ENCODE measurements at regions not wholly inside any gene's neighbourhood (a gene's known extent, or its start where the extent isn't known, plus 50 kb on each side); places are given as distances from the start of the nearest gene placed in this dataset.

DNA sequence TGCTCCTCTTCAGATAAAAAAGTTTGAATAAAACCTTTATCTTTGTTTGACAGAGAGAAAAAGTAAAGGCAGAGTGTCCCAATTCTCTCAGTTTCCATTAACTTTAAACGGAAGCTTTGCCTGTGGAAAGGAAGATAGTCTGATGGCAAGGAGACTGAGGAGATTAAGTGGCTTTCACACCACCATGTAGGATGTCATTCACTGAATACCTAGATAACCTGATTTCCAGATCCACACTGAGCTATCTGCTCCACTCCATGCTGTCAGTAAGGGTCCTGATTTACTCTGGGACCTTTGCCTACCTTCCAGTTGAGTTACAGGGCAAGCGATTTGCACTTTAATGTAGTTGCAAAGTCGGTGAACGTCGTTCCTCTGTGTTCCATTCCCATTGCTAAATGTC lies 233.4 kb upstream of the TBL1XR1 start:
- TF ChIP-seq, protein P1, sequence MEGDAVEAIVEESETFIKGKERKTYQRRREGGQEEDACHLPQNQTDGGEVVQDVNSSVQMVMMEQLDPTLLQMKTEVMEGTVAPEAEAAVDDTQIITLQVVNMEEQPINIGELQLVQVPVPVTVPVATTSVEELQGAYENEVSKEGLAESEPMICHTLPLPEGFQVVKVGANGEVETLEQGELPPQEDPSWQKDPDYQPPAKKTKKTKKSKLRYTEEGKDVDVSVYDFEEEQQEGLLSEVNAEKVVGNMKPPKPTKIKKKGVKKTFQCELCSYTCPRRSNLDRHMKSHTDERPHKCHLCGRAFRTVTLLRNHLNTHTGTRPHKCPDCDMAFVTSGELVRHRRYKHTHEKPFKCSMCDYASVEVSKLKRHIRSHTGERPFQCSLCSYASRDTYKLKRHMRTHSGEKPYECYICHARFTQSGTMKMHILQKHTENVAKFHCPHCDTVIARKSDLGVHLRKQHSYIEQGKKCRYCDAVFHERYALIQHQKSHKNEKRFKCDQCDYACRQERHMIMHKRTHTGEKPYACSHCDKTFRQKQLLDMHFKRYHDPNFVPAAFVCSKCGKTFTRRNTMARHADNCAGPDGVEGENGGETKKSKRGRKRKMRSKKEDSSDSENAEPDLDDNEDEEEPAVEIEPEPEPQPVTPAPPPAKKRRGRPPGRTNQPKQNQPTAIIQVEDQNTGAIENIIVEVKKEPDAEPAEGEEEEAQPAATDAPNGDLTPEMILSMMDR (IDR thresholded peaks at IDR 0.05; ENCODE audit: low read depth, low read length, missing input control), result no peak
- TF ChIP-seq, protein P2, sequence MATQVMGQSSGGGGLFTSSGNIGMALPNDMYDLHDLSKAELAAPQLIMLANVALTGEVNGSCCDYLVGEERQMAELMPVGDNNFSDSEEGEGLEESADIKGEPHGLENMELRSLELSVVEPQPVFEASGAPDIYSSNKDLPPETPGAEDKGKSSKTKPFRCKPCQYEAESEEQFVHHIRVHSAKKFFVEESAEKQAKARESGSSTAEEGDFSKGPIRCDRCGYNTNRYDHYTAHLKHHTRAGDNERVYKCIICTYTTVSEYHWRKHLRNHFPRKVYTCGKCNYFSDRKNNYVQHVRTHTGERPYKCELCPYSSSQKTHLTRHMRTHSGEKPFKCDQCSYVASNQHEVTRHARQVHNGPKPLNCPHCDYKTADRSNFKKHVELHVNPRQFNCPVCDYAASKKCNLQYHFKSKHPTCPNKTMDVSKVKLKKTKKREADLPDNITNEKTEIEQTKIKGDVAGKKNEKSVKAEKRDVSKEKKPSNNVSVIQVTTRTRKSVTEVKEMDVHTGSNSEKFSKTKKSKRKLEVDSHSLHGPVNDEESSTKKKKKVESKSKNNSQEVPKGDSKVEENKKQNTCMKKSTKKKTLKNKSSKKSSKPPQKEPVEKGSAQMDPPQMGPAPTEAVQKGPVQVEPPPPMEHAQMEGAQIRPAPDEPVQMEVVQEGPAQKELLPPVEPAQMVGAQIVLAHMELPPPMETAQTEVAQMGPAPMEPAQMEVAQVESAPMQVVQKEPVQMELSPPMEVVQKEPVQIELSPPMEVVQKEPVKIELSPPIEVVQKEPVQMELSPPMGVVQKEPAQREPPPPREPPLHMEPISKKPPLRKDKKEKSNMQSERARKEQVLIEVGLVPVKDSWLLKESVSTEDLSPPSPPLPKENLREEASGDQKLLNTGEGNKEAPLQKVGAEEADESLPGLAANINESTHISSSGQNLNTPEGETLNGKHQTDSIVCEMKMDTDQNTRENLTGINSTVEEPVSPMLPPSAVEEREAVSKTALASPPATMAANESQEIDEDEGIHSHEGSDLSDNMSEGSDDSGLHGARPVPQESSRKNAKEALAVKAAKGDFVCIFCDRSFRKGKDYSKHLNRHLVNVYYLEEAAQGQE (IDR thresholded peaks at IDR 0.05), result no peak
